Liver (tissue), 2 donors: ENCODE measurements at regions not wholly inside any gene's neighbourhood (a gene's known extent, or its start where the extent isn't known, plus 50 kb on each side); places are given as distances from the start of the nearest gene placed in this dataset.

Source experiments
- CTCF ChIP-seq: fragments of 150-350 bp; IDR thresholded peaks from 2 replicates; pipeline ENCODE4 v1.5.1; 2017; ENCODE audit warnings: improper control_type of control experiment, low read depth, low read length; ENCODE audit not compliant: missing input control
- FOXA1 ChIP-seq: IDR thresholded peaks from 2 replicates; pipeline ENCODE4 v1.6.1; 2016; ENCODE audit warnings: antibody characterized with exemption
- MAX ChIP-seq: IDR thresholded peaks from 2 replicates; pipeline ENCODE4 v1.6.1; 2016; ENCODE audit warnings: antibody characterized with exemption
- REST ChIP-seq: IDR thresholded peaks from 2 replicates; pipeline ENCODE4 v1.6.1; 2016; ENCODE audit warnings: antibody characterized with exemption, mild to moderate bottlenecking
- YY1 ChIP-seq: IDR thresholded peaks from 2 replicates; pipeline ENCODE4 v1.6.1; 2016; ENCODE audit warnings: antibody characterized with exemption, mild to moderate bottlenecking
- donor health status: healthy.

GRCh38 chr10:58079461-58079860, 188.2 kb downstream of the IPMK start:
- TF ChIP-seq FOXA1 (no peak), CTCF (no peak), MAX (no peak), REST (no peak), YY1 (no peak)
